ENCODE measurements at regions not wholly inside any gene's neighbourhood (a gene's known extent, or its start where the extent isn't known, plus 50 kb on each side); places are given as distances from the start of the nearest gene placed in this dataset.

- no peak for TF ChIP-seq CTCF (conservative IDR thresholded peaks at IDR 0.05 in 1 of 2, IDR thresholded peaks at IDR 0.05 in 1 of 2; ENCODE audit: low read depth in 1 of 2, low read length in 2 of 2)
- TF ChIP-seq EZH2 (IDR thresholded peaks at IDR 0.05; ENCODE audit: low read length, missing control alignments), result no peak
- H3K9ac ChIP-seq (ENCODE audit: insufficient read depth, low read length), result no peak overlapping the region
- H3K4me2 ChIP-seq (ENCODE audit: extremely low read depth, insufficient read depth, low read length), result no peak overlapping the region
- no peak overlapping the region for H2AFZ ChIP-seq (ENCODE audit: low read length)
- H3K27me3 ChIP-seq (ENCODE audit: control insufficient read depth, insufficient read depth, low read length), result no peaks in the 10 kb centered on the region
- no peaks in the 10 kb centered on the region for H4K20me1 ChIP-seq (ENCODE audit: control insufficient read depth, extremely low read depth, insufficient read depth, low read length)
- no peaks in the 10 kb centered on the region for H3K9me3 ChIP-seq (ENCODE audit: control insufficient read depth, insufficient read depth, low read depth, low read length)
- H3K36me3 ChIP-seq (ENCODE audit: control insufficient read depth, insufficient read depth, low read length), result no peaks in the 10 kb centered on the region
- no peaks in the 10 kb centered on the region for H3K4me1 ChIP-seq (ENCODE audit: control insufficient read depth, extremely low read depth, insufficient read depth, low read length)
- DNase-seq (ENCODE audit: low read depth in 2 of 2), result no peak
- no peaks in the 10 kb centered on the region for H3K79me2 ChIP-seq (ENCODE audit: control insufficient read depth, insufficient read depth, low read length)
- H3K27ac ChIP-seq (ENCODE audit: insufficient read depth, low read length), result no peak overlapping the region
- no peak overlapping the region for H3K4me3 ChIP-seq (replicated peaks in 1 of 4; ENCODE audit: control extremely low read depth in 1 of 4, insufficient read depth in 1 of 4, low read depth in 3 of 4, low read length in 4 of 4)
These were observed 1462.3 kb upstream of the CADM2 start for GRCh38 chr3:83496462-83496861.

- Histone ChIP-seq H3K79me2 (ENCODE audit: control insufficient read depth, insufficient read depth, low read length) (no peaks in the 10 kb centered on the region), H3K27me3 (ENCODE audit: control insufficient read depth, insufficient read depth, low read length) (no peaks in the 10 kb centered on the region), H3K27ac (ENCODE audit: insufficient read depth, low read length) (no peak overlapping the region), H3K9ac (ENCODE audit: insufficient read depth, low read length) (no peak overlapping the region), H3K4me3 (replicated peaks in 1 of 4; ENCODE audit: control extremely low read depth in 1 of 4, insufficient read depth in 1 of 4, low read depth in 3 of 4, low read length in 4 of 4) (no peak overlapping the region), H3K4me1 (ENCODE audit: control insufficient read depth, extremely low read depth, insufficient read depth, low read length) (no peaks in the 10 kb centered on the region), H3K36me3 (ENCODE audit: control insufficient read depth, insufficient read depth, low read length) (no peaks in the 10 kb centered on the region), H2AFZ (ENCODE audit: low read length) (no peak overlapping the region), H3K4me2 (ENCODE audit: extremely low read depth, insufficient read depth, low read length) (no peak overlapping the region), H4K20me1 (ENCODE audit: control insufficient read depth, extremely low read depth, insufficient read depth, low read length) (no peaks in the 10 kb centered on the region), H3K9me3 (ENCODE audit: control insufficient read depth, insufficient read depth, low read depth, low read length) (no peaks in the 10 kb centered on the region)
- DNase-seq (ENCODE audit: low read depth in 2 of 2), result no peak
- TF ChIP-seq EZH2 (IDR thresholded peaks at IDR 0.05; ENCODE audit: low read length, missing control alignments) (no peak), CTCF (conservative IDR thresholded peaks at IDR 0.05 in 1 of 2, IDR thresholded peaks at IDR 0.05 in 1 of 2; ENCODE audit: low read depth in 1 of 2, low read length in 2 of 2) (no peak)
These were observed 1460.3 kb upstream of the CADM2 start for GRCh38 chr3:83498361-83499016.

- TF ChIP-seq EZH2 (IDR thresholded peaks at IDR 0.05; ENCODE audit: low read length, missing control alignments) (no peak), CTCF (conservative IDR thresholded peaks at IDR 0.05 in 1 of 2, IDR thresholded peaks at IDR 0.05 in 1 of 2; ENCODE audit: low read depth in 1 of 2, low read length in 2 of 2) (no peak)
- H3K9me3 ChIP-seq (ENCODE audit: control insufficient read depth, insufficient read depth, low read depth, low read length), result no peaks in the 10 kb centered on the region
- no peaks in the 10 kb centered on the region for H3K79me2 ChIP-seq (ENCODE audit: control insufficient read depth, insufficient read depth, low read length)
- H3K27me3 ChIP-seq (ENCODE audit: control insufficient read depth, insufficient read depth, low read length), result no peaks in the 10 kb centered on the region
- no peak overlapping the region for H3K27ac ChIP-seq (ENCODE audit: insufficient read depth, low read length)
- peak in 1 of 2 donors; percentile 20 for DNase-seq (ENCODE audit: low read depth in 2 of 2)
- H2AFZ ChIP-seq (ENCODE audit: low read length), result no peak overlapping the region
- no peaks in the 10 kb centered on the region for H3K36me3 ChIP-seq (ENCODE audit: control insufficient read depth, insufficient read depth, low read length)
- H3K9ac ChIP-seq (ENCODE audit: insufficient read depth, low read length), result no peak overlapping the region
- no peak overlapping the region for H3K4me3 ChIP-seq (replicated peaks in 1 of 4; ENCODE audit: control extremely low read depth in 1 of 4, insufficient read depth in 1 of 4, low read depth in 3 of 4, low read length in 4 of 4)
- H3K4me1 ChIP-seq (ENCODE audit: control insufficient read depth, extremely low read depth, insufficient read depth, low read length), result no peaks in the 10 kb centered on the region
- no peaks in the 10 kb centered on the region for H4K20me1 ChIP-seq (ENCODE audit: control insufficient read depth, extremely low read depth, insufficient read depth, low read length)
- no peak overlapping the region for H3K4me2 ChIP-seq (ENCODE audit: extremely low read depth, insufficient read depth, low read length)
These were observed 1458.4 kb upstream of the CADM2 start for GRCh38 chr3:83500422-83500821.

Data from fibroblast of lung (primary cell).